HG02610 (cell line): ENCODE measurements at regions not wholly inside any gene's neighbourhood (a gene's known extent, or its start where the extent isn't known, plus 50 kb on each side); places are given as distances from the start of the nearest gene placed in this dataset.

ENCODE experiments used
- ATAC-seq: cut with Tn5 transposase; IDR thresholded peaks from one replicate; pipeline ENCODE4 v1.9.1; 2021; ENCODE audit warnings: mild to moderate bottlenecking, moderate library complexity; ENCODE audit not compliant: unreplicated experiment

- ATAC-seq: no peak
Observed at GRCh38 chr13:105997581-105998550, 537.6 kb downstream of the EFNB2 start.

GRCh38 chr13:105996391-105997025 is 539.0 kb downstream of the EFNB2 start:
- no peak for ATAC-seq

GRCh38 chr13:105994340-105994739 is 541.1 kb downstream of the EFNB2 start:
- no peak for ATAC-seq

- ATAC-seq: no peak
Observed at GRCh38 chr13:105991622-105992277, 543.7 kb downstream of the EFNB2 start.

GRCh38 chr13:105991131-105991530 is 544.3 kb downstream of the EFNB2 start:
- no peak for ATAC-seq

GRCh38 chr13:105990256-105990958 is 545.1 kb downstream of the EFNB2 start:
- no peak for ATAC-seq

GRCh38 chr13:105984646-105985045 is 550.8 kb downstream of the EFNB2 start:
- no peak for ATAC-seq

GRCh38 chr13:105984236-105984635 is 551.2 kb downstream of the EFNB2 start:
- no peak for ATAC-seq

GRCh38 chr13:105982219-105982930 is 553.1 kb downstream of the EFNB2 start:
- no peak for ATAC-seq

GRCh38 chr13:105979131-105980011 is 556.1 kb downstream of the EFNB2 start:
- ATAC-seq: no peak

- no peak for ATAC-seq
Observed at GRCh38 chr13:105974380-105974779, 561.1 kb downstream of the EFNB2 start.

GRCh38 chr13:105972811-105973590 is 562.5 kb downstream of the EFNB2 start:
- ATAC-seq: no peak

- no peak for ATAC-seq
Observed at GRCh38 chr13:105972306-105972721, 563.1 kb downstream of the EFNB2 start.

GRCh38 chr13:105971738-105972137 is 563.7 kb downstream of the EFNB2 start:
- no peak for ATAC-seq

- ATAC-seq: no peak
Observed at GRCh38 chr13:105971312-105971711, 564.1 kb downstream of the EFNB2 start.

- ATAC-seq: no peak
Observed at GRCh38 chr13:105969761-105970160, 565.7 kb downstream of the EFNB2 start.

- no peak for ATAC-seq
Observed at GRCh38 chr13:105965910-105966309, 569.6 kb downstream of the EFNB2 start.

- ATAC-seq: no peak
Observed at GRCh38 chr13:105962080-105962479, 573.4 kb downstream of the EFNB2 start.

- no peak for ATAC-seq
Observed at GRCh38 chr13:105961438-105961837, 574.0 kb downstream of the EFNB2 start.
